H1 (cell line): ENCODE measurements at regions not wholly inside any gene's neighbourhood (a gene's known extent, or its start where the extent isn't known, plus 50 kb on each side); places are given as distances from the start of the nearest gene placed in this dataset.

ENCODE experiments used
- CTCF ChIA-PET: fragments of 300-600 bp; sonication (Branson Sonifier 250); formaldehyde crosslinking; loops from one replicate; lab custom pipeline; 2021; ENCODE audit not compliant: partially characterized antibody; lab: Charles Lee
- POLR2A ChIA-PET: fragments of 300-600 bp; sonication (Branson Sonifier 250); formaldehyde crosslinking; loops from one replicate; lab custom pipeline; 2021; ENCODE audit warnings: inconsistent platforms; ENCODE audit not compliant: partially characterized antibody; lab: Charles Lee
- DNase-seq, 2 experiments: peaks; one replicate each; pipeline versions ENCODE4 v3.0.0 to v3.0.0-alpha.2; 2010 to 2022; ENCODE audit warnings: low spot score in 2 of 2, low read depth in 1 of 2, mixed read lengths in 1 of 2
- FAIRE-seq: peaks from 2 replicates; lab custom pipeline; 2011; peaks lifted over from hg19 to GRCh38; lab: Jason Lieb, UNC
- H2AFZ ChIP-seq: 2 replicates; pipeline ENCODE4 v1.8.1; 2012; ENCODE audit warnings: low read length, inconsistent platforms
- H2AK5ac ChIP-seq: 2 replicates; pipeline ENCODE4 v1.6.1; 2013; ENCODE audit warnings: low read depth, low read length
- H2BK120ac ChIP-seq: replicated peaks from 2 replicates; pipeline ENCODE3; 2013; ENCODE audit warnings: low read depth, low read length, inconsistent platforms
- H2BK12ac ChIP-seq: 2 replicates; pipeline ENCODE4 v1.6.1; 2013; ENCODE audit warnings: low read depth, low read length
- H2BK15ac ChIP-seq: 2 replicates; pipeline ENCODE4 v1.6.1; 2013; ENCODE audit warnings: low read length
- H2BK20ac ChIP-seq: 2 replicates; pipeline ENCODE4 v1.6.1; 2013; ENCODE audit warnings: low read length
- H2BK5ac ChIP-seq: 2 replicates; pipeline ENCODE4 v1.6.1; 2013; ENCODE audit warnings: low read depth, low read length
- H3K14ac ChIP-seq: 2 replicates; pipeline ENCODE4 v1.6.1; 2013; ENCODE audit warnings: inconsistent platforms; ENCODE audit not compliant: insufficient read length
- H3K18ac ChIP-seq: 2 replicates; pipeline ENCODE4 v1.6.1; 2013; ENCODE audit warnings: low read length; ENCODE audit errors: extremely low read depth
- H3K23ac ChIP-seq: 2 replicates; pipeline ENCODE4 v1.6.1; 2013; ENCODE audit warnings: inconsistent platforms; ENCODE audit not compliant: insufficient read length
- H3K23me2 ChIP-seq: 2 replicates; pipeline ENCODE4 v1.6.1; 2013; ENCODE audit warnings: low read depth, low read length
- H3K27ac ChIP-seq: 2 replicates; pipeline ENCODE4 v1.6.1; 2011; ENCODE audit warnings: low read depth, low read length, inconsistent platforms
- H3K27me3 ChIP-seq, 4 experiments: replicated peaks in 1 of 4; 1 replicate in 1 of 4; 2 replicates in 3 of 4; pipeline versions ENCODE4 v1.6.1 to v1.8.1; 2011 to 2013; ENCODE audit warnings: low read length in 3 of 4, mild to moderate bottlenecking in 3 of 4, inconsistent platforms in 2 of 4, mixed read lengths in 2 of 4, moderate library complexity in 1 of 4; ENCODE audit not compliant: control insufficient read depth in 3 of 4, insufficient read depth in 3 of 4; ENCODE audit errors: extremely low read depth in 1 of 4
- H3K36me3 ChIP-seq, 4 experiments: 2 replicates each; pipeline versions ENCODE4 v1.6.1 to v1.8.1; 2011 to 2013; ENCODE audit warnings: mild to moderate bottlenecking in 4 of 4, low read length in 3 of 4, moderate library complexity in 2 of 4, control low read depth in 1 of 4, inconsistent platforms in 1 of 4; ENCODE audit not compliant: insufficient read depth in 4 of 4, control insufficient read depth in 2 of 4
- H3K4ac ChIP-seq: replicated peaks from 2 replicates; pipeline ENCODE3; 2013; ENCODE audit warnings: low read length, low read depth, mixed read lengths, inconsistent platforms; ENCODE audit not compliant: insufficient read length
- H3K4me1 ChIP-seq, 4 experiments: replicated peaks in 1 of 4; 1 replicate in 1 of 4; 2 replicates in 3 of 4; pipeline versions ENCODE4 v1.6.1 to v1.8.1; 2011 to 2013; ENCODE audit warnings: low read length in 3 of 4, inconsistent platforms in 2 of 4, mixed read lengths in 1 of 4; ENCODE audit not compliant: insufficient read depth in 4 of 4, control insufficient read depth in 3 of 4
- H3K4me2 ChIP-seq, 2 experiments: 2 replicates each; pipeline versions ENCODE4 v1.6.1 to v1.8.1; 2011 to 2013; ENCODE audit warnings: low read depth in 2 of 2, low read length in 2 of 2, control low read depth in 1 of 2, inconsistent platforms in 1 of 2, mild to moderate bottlenecking in 1 of 2; ENCODE audit not compliant: insufficient read depth in 1 of 2
- H3K4me3 ChIP-seq, 4 experiments: fragments of 200-600, 300-600 bp in 1 of 4; sonication (generic), shearing (Covaris generic), sonication (Bioruptor Twin) in 1 of 4; 2 replicates each; pipeline versions ENCODE4 v1.5.1 to v1.8.1; 2011 to 2016; ENCODE audit warnings: low read length in 4 of 4, low read depth in 3 of 4, control low read depth in 2 of 4, inconsistent platforms in 2 of 4, mild to moderate bottlenecking in 2 of 4, mixed read lengths in 1 of 4, moderate library complexity in 1 of 4; ENCODE audit not compliant: insufficient read depth in 2 of 4; ENCODE audit errors: extremely low read depth in 1 of 4
- H3K56ac ChIP-seq: replicated peaks from 2 replicates; pipeline ENCODE3; 2013; ENCODE audit warnings: low read depth, mild to moderate bottlenecking, mixed read lengths, low read length, inconsistent platforms; ENCODE audit not compliant: insufficient read length
- H3K79me1 ChIP-seq: 2 replicates; pipeline ENCODE4 v1.6.1; 2013; ENCODE audit warnings: low read depth, low read length, control low read depth
- H3K79me2 ChIP-seq, 2 experiments: 2 replicates each; pipeline versions ENCODE4 v1.6.1 to v1.8.1; 2012 to 2013; ENCODE audit warnings: low read length in 2 of 2, mild to moderate bottlenecking in 2 of 2, inconsistent platforms in 1 of 2; ENCODE audit not compliant: insufficient read depth in 2 of 2, control insufficient read depth in 1 of 2
- H3K9ac ChIP-seq, 4 experiments: replicated peaks in 1 of 4; 1 replicate in 1 of 4; 2 replicates in 3 of 4; pipeline versions ENCODE4 v1.6.1 to v1.8.1; 2011 to 2013; ENCODE audit warnings: low read depth in 3 of 4, low read length in 3 of 4, control low read depth in 2 of 4, mild to moderate bottlenecking in 2 of 4, moderate library complexity in 2 of 4, inconsistent platforms in 1 of 4; ENCODE audit errors: extremely low read depth in 1 of 4
- H3K9me3 ChIP-seq, 2 experiments: 2 replicates each; pipeline versions ENCODE4 v1.6.1 to v1.8.1; 2012 to 2013; ENCODE audit warnings: mild to moderate bottlenecking in 2 of 2, moderate library complexity in 2 of 2, control low read depth in 1 of 2, inconsistent platforms in 1 of 2, low read depth in 1 of 2, low read length in 1 of 2, mixed read lengths in 1 of 2; ENCODE audit not compliant: insufficient read depth in 2 of 2
- H4K20me1 ChIP-seq, 2 experiments: replicated peaks in 1 of 2; 2 replicates each; pipeline versions ENCODE3 to v1.8.1; 2011 to 2013; ENCODE audit warnings: inconsistent platforms in 2 of 2, low read length in 2 of 2, mild to moderate bottlenecking in 1 of 2; ENCODE audit not compliant: insufficient read depth in 2 of 2, control insufficient read depth in 1 of 2
- H4K5ac ChIP-seq: 2 replicates; pipeline ENCODE4 v1.6.1; 2013; ENCODE audit warnings: low read length, low read depth, mixed read lengths, inconsistent platforms; ENCODE audit not compliant: insufficient read length
- H4K8ac ChIP-seq: 2 replicates; pipeline ENCODE4 v1.8.0; 2013; ENCODE audit warnings: mild to moderate bottlenecking, moderate library complexity, low read length, inconsistent platforms; ENCODE audit not compliant: insufficient read depth; ENCODE audit errors: extremely low read depth
- H4K91ac ChIP-seq: replicated peaks from 2 replicates; pipeline ENCODE3; 2013; ENCODE audit warnings: low read length, mixed read lengths, inconsistent platforms; ENCODE audit not compliant: insufficient read length
- CHD1 ChIP-seq: IDR thresholded peaks from 2 replicates; pipeline ENCODE4 v1.6.1; 2012; ENCODE audit warnings: low read depth, low read length, improper control_type of control experiment
- E2F6 ChIP-seq: IDR thresholded peaks from 2 replicates; pipeline ENCODE4 v1.6.1; 2012; ENCODE audit warnings: inconsistent platforms
- HDAC2 ChIP-seq, 2 experiments: fragments of 300-600 bp in 1 of 2; sonication (generic) in 1 of 2; IDR thresholded peaks; 2 replicates each; pipeline ENCODE4 v1.6.1; 2011 to 2012; ENCODE audit warnings: low read depth in 2 of 2, low read length in 2 of 2, mild to moderate bottlenecking in 2 of 2, moderate library complexity in 2 of 2, borderline replicate concordance in 1 of 2, inconsistent platforms in 1 of 2
- KDM1A ChIP-seq: fragments of 200-600, 300-600 bp; sonication (generic); IDR thresholded peaks from 2 replicates; pipeline ENCODE4 v1.7.1; 2016; ENCODE audit warnings: mild to moderate bottlenecking, low read length, borderline replicate concordance
- KDM4A ChIP-seq: IDR thresholded peaks from one replicate; pipeline ENCODE4 v1.7.1; 2012; ENCODE audit warnings: low read depth, mild to moderate bottlenecking, moderate library complexity, low read length, inconsistent platforms; ENCODE audit not compliant: severe bottlenecking
- PHF8 ChIP-seq: fragments of 200-600 bp; sonication (generic); conservative IDR thresholded peaks from 2 replicates; pipeline ENCODE4 v1.7.1; 2012; ENCODE audit warnings: low read depth, mild to moderate bottlenecking, inconsistent platforms, low read length, moderate library complexity
- POLR2A ChIP-seq, 2 experiments: IDR thresholded peaks; 1 replicate in 1 of 2; 2 replicates in 1 of 2; pipeline ENCODE4 v1.6.1; 2011; ENCODE audit warnings: low read depth in 2 of 2, low read length in 2 of 2, mild to moderate bottlenecking in 2 of 2; ENCODE audit errors: control extremely low read depth in 1 of 2
- POLR2AphosphoS5 ChIP-seq: IDR thresholded peaks from 2 replicates; pipeline ENCODE4 v1.6.1; 2011; ENCODE audit warnings: low read depth, low read length
- SP4 ChIP-seq: IDR thresholded peaks from 2 replicates; pipeline ENCODE4 v1.6.1; 2012; ENCODE audit warnings: low read length, inconsistent platforms
- SRF ChIP-seq: IDR thresholded peaks from 2 replicates; pipeline ENCODE4 v1.6.1; 2011; ENCODE audit warnings: mild to moderate bottlenecking, low read depth, low read length, moderate library complexity
- SUZ12 ChIP-seq: fragments of 200-600 bp; sonication (generic); IDR thresholded peaks from 2 replicates; pipeline ENCODE4 v1.6.1; 2012; ENCODE audit warnings: mild to moderate bottlenecking, inconsistent platforms, low read length, moderate library complexity, mixed read lengths
- TAF7 ChIP-seq: optimal IDR thresholded peaks from 2 replicates; pipeline ENCODE3; 2011; ENCODE audit warnings: low read depth, mild to moderate bottlenecking, inconsistent platforms, low read length, moderate library complexity, borderline replicate concordance
- TEAD4 ChIP-seq: IDR thresholded peaks from 2 replicates; pipeline ENCODE4 v1.6.1; 2012; ENCODE audit warnings: low read depth, low read length, inconsistent platforms, mixed read lengths
- ZNF274 ChIP-seq: IDR thresholded peaks from 2 replicates; pipeline ENCODE4 v1.7.0; 2012; ENCODE audit warnings: low read length, borderline replicate concordance; ENCODE audit errors: extremely low read depth
- WGBS, 2 experiments: shearing (Covaris generic) in 1 of 2; methylation state at CpG; one replicate each; pipeline versions ENCODE4 v1.1.6 to v1.1.7; 2013 to 2015; ENCODE audit warnings: low lambda C conversion rate in 2 of 2, mixed read lengths in 2 of 2, inconsistent platforms in 1 of 2, low coverage in 1 of 2, missing lambda C conversion rate in 1 of 2; ENCODE audit not compliant: insufficient replicate concordance in 2 of 2, insufficient coverage in 1 of 2, insufficient read length in 1 of 2; ENCODE audit errors: extremely low coverage in 1 of 2, missing lambda C conversion rate in 1 of 2; 5-methylcytosine and 5-hydroxymethylcytosine counted together

- Histone ChIP-seq H3K9me3 (no peaks in the 10 kb centered on the region), H3K14ac (no peak overlapping the region), H4K20me1 (no peaks in the 10 kb centered on the region), H4K5ac (no peak overlapping the region), H3K18ac (no peak overlapping the region), H4K8ac (no peak overlapping the region), H3K4me1 (no peaks in the 10 kb centered on the region), H2AK5ac (no peak overlapping the region), H3K23me2 (no peaks in the 10 kb centered on the region), H4K91ac (no peak overlapping the region), H3K23ac (no peak overlapping the region), H3K9ac (no peak overlapping the region), H2BK20ac (no peak overlapping the region), H3K27ac (no peak overlapping the region), H2BK12ac (no peak overlapping the region), H3K27me3 (no peaks in the 10 kb centered on the region), H3K56ac (no peak overlapping the region), H2BK15ac (no peak overlapping the region), H3K4me2 (no peak overlapping the region), H3K4ac (no peak overlapping the region), H2BK120ac (no peak overlapping the region), H3K4me3 (no peak overlapping the region), H2BK5ac (no peak overlapping the region), H3K36me3 (no peaks in the 10 kb centered on the region), H2AFZ (no peak overlapping the region), H3K79me2 (no peaks in the 10 kb centered on the region), H3K79me1 (no peaks in the 10 kb centered on the region)
- POLR2A ChIA-PET = no interaction called here
- no peak for FAIRE-seq
- 89% methylated on average over 2 of the region's 2 CpGs; no CpG with 5 or more reads in 1 of the 2 experiments for WGBS, 2 experiments
- CTCF ChIA-PET = interaction anchor here (0.8 kb wide), 1 partner anchor 19 kb away, joined by 3 read pairs; no protein-coding TSS in a partner anchor
- DNase-seq = no peak
- no peak for TF ChIP-seq CHD1
- no peak for TF ChIP-seq TAF7
- TF ChIP-seq POLR2AphosphoS5 = no peak
- TF ChIP-seq SP4 = no peak
- no peak for TF ChIP-seq PHF8
- no peak for TF ChIP-seq TEAD4
- no peak for TF ChIP-seq KDM1A
- no peak for TF ChIP-seq ZNF274
- no peak for TF ChIP-seq E2F6
- TF ChIP-seq HDAC2 (IDR thresholded peaks at IDR 0.05; ENCODE audit: borderline replicate concordance in 1 of 2, low read depth in 2 of 2, low read length in 2 of 2) = no peak
- no peak for TF ChIP-seq POLR2A (IDR thresholded peaks at IDR 0.05; ENCODE audit: control extremely low read depth in 1 of 2, low read depth in 2 of 2, low read length in 2 of 2)
- no peak for TF ChIP-seq SRF
- TF ChIP-seq SUZ12 = no peak
- no peak for TF ChIP-seq KDM4A
Measured at GRCh38 chr10:124198871-124199270, 105.5 kb upstream of the CHST15 start.
